22Rv1 (cell line): ENCODE measurements at regions not wholly inside any gene's neighbourhood (a gene's known extent, or its start where the extent isn't known, plus 50 kb on each side); places are given as distances from the start of the nearest gene placed in this dataset.

Source experiments
- ZFX ChIP-seq: fragments of 450-650 bp; IDR thresholded peaks from 2 replicates; pipeline ENCODE4 v1.6.1; 2017; ENCODE audit warnings: antibody characterized with exemption, borderline replicate concordance
- TF ChIP-seq, protein P1 (sequence below): fragments of 450-650 bp; IDR thresholded peaks from 2 replicates; pipeline ENCODE4 v1.5.1; 2017; ENCODE audit warnings: mild to moderate bottlenecking

DNA sequence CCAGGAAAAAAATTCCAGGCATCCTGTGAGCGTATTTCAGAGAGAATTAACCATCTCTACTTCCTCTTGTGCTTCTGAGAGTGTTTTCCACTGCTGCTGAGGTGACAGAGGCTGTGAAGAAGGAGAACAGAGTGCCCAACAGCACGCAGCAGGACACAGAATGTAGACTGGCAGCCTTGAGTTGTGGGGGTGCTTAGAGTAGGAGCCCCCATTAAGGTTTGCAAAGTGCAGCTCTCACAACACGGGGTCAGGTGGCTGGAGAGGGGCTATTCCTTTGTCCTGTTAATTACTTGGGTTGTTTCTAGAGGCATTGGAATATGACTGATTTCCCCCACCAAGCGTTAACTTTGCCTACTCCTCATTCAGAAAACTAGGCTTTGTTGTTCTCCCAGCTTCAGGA, 370.6 kb downstream of the TSHZ3 start:
- TF ChIP-seq, protein P1, sequence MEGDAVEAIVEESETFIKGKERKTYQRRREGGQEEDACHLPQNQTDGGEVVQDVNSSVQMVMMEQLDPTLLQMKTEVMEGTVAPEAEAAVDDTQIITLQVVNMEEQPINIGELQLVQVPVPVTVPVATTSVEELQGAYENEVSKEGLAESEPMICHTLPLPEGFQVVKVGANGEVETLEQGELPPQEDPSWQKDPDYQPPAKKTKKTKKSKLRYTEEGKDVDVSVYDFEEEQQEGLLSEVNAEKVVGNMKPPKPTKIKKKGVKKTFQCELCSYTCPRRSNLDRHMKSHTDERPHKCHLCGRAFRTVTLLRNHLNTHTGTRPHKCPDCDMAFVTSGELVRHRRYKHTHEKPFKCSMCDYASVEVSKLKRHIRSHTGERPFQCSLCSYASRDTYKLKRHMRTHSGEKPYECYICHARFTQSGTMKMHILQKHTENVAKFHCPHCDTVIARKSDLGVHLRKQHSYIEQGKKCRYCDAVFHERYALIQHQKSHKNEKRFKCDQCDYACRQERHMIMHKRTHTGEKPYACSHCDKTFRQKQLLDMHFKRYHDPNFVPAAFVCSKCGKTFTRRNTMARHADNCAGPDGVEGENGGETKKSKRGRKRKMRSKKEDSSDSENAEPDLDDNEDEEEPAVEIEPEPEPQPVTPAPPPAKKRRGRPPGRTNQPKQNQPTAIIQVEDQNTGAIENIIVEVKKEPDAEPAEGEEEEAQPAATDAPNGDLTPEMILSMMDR: no peak
- no peak for TF ChIP-seq ZFX
